ENCODE measurements at regions not wholly inside any gene's neighbourhood (a gene's known extent, or its start where the extent isn't known, plus 50 kb on each side); places are given as distances from the start of the nearest gene placed in this dataset.
"Not testable (repeated sequence)": the region's sequence is repeated elsewhere in the genome, so short reads cannot be mapped to it uniquely, and the experiment has no call there.

DNA sequence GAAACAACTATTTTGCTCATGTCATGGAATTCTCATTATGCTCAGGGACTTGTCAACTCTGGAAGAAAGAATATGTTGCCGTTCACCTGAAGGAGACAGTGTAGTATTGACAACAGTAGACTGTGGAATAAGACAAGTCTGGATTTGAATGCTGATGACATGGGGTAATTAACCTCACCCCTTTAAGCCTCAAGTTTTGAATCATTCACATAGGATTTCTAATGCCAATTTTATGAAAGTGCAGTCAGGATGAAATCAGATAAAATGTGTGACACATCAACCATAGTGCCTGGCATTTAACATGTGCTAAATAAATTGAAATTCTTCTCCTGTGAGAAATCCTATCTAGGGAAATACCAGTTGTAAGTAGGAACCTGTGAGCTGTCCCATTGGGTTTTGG lies 305.8 kb downstream of the KIF20B start:
- H3K27me3 ChIP-seq (ENCODE audit: control insufficient read depth in 1 of 2, insufficient read depth in 2 of 2, low read length in 2 of 2), result no peaks in the 10 kb centered on the region
- no peaks in the 10 kb centered on the region for H3K9me3 ChIP-seq (ENCODE audit: low read length)
- no peak overlapping the region for H3K9ac ChIP-seq (ENCODE audit: insufficient read depth, low read depth, low read length)
- CTCF ChIA-PET (ENCODE audit: low intra/inter-chr PET ratio, low total read pairs), result no interaction called here
- H3K27ac ChIP-seq (ENCODE audit: extremely low read length, insufficient read depth, low read length), result no peak overlapping the region
- H2AFZ ChIP-seq (ENCODE audit: low read length), result no peak overlapping the region
- H3K36me3 ChIP-seq (replicated peaks in 1 of 2; ENCODE audit: control insufficient read depth in 1 of 2, insufficient read depth in 2 of 2, low read length in 2 of 2), result no peaks in the 10 kb centered on the region
- no peak overlapping the region for H3K4me2 ChIP-seq (ENCODE audit: low read depth, low read length)
- DNase-seq (ENCODE audit: low spot score) (no peak), ATAC-seq (no peak), FAIRE-seq (no peak)
- no peak for TF ChIP-seq CENPX (CRISPR knock-in tag; IDR thresholded peaks at IDR 0.05)
- TF ChIP-seq PHF8 (CRISPR knock-in tag; IDR thresholded peaks at IDR 0.05), result no peak
- no peak for TF ChIP-seq MEIS2 (CRISPR knock-in tag; IDR thresholded peaks at IDR 0.05)
- no peak for TF ChIP-seq ISL2 (CRISPR knock-in tag; IDR thresholded peaks at IDR 0.05)
- no peaks in the 10 kb centered on the region for H3K4me1 ChIP-seq (ENCODE audit: insufficient read depth, low read length)
- 3% methylated on average over 1 of the region's 1 CpG for WGBS (ENCODE audit: low lambda C conversion rate)
- POLR2A ChIA-PET, result no interaction called here
- intact Hi-C loops (cut with micrococcal nuclease; ENCODE audit: unreplicated experiment), result no loop called here
- no peaks in the 10 kb centered on the region for H3K79me2 ChIP-seq (ENCODE audit: insufficient read depth, low read length)
- no peak overlapping the region for H3K4me3 ChIP-seq (replicated peaks in 1 of 3; ENCODE audit: insufficient read depth in 1 of 3, low read depth in 2 of 3, low read length in 3 of 3)
- in situ Hi-C loops (cut with HindIII; ENCODE audit: extremely low pct_ligation_motif_present, low pct_unique_long_range_greater_than_20kb), result no loop called here
- no TSS peak for BruUV-seq (replicated peaks)
- H4K20me1 ChIP-seq (ENCODE audit: insufficient read depth, low read length), result no peaks in the 10 kb centered on the region

DNA sequence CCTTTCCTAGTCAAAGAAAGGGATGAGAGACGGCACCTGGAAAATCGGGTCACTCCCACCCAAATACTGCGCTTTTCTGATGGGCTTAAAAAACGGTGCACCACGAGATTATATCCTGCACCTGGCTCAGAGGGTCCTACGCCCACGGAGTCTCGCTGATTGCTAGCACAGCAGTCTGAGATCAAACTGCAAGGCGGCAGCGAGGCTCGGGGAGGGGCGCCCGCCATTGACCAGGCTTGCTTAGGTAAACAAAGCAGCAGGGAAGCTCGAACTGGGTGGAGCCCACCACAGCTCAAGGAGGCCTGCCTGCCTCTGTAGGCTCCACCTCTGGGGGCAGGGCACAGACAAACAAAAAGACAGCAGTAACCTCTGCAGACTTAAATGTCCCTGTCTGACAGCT lies 309.9 kb downstream of the KIF20B start:
- H3K79me2 ChIP-seq (ENCODE audit: insufficient read depth, low read length); H2AFZ ChIP-seq (ENCODE audit: low read length); FAIRE-seq; CTCF ChIA-PET (ENCODE audit: low intra/inter-chr PET ratio, low total read pairs); intact Hi-C loops (cut with micrococcal nuclease; ENCODE audit: unreplicated experiment); H3K4me2 ChIP-seq (ENCODE audit: low read depth, low read length); POLR2A ChIA-PET; H3K36me3 ChIP-seq (replicated peaks in 1 of 2; ENCODE audit: control insufficient read depth in 1 of 2, insufficient read depth in 2 of 2, low read length in 2 of 2); H3K27ac ChIP-seq (ENCODE audit: extremely low read length, insufficient read depth, low read length); BruUV-seq (replicated peaks); ATAC-seq; H3K27me3 ChIP-seq (ENCODE audit: control insufficient read depth in 1 of 2, insufficient read depth in 2 of 2, low read length in 2 of 2); in situ Hi-C loops (cut with HindIII; ENCODE audit: extremely low pct_ligation_motif_present, low pct_unique_long_range_greater_than_20kb); DNase-seq (ENCODE audit: low spot score); H3K4me3 ChIP-seq (replicated peaks in 1 of 3; ENCODE audit: insufficient read depth in 1 of 3, low read depth in 2 of 3, low read length in 3 of 3); H4K20me1 ChIP-seq (ENCODE audit: insufficient read depth, low read length); H3K9ac ChIP-seq (ENCODE audit: insufficient read depth, low read depth, low read length); H3K4me1 ChIP-seq (ENCODE audit: insufficient read depth, low read length); H3K9me3 ChIP-seq (ENCODE audit: low read length): not testable (repeated sequence)
- WGBS (ENCODE audit: low lambda C conversion rate), result no CpG with 5 or more reads among the region's 14 CpGs

DNA sequence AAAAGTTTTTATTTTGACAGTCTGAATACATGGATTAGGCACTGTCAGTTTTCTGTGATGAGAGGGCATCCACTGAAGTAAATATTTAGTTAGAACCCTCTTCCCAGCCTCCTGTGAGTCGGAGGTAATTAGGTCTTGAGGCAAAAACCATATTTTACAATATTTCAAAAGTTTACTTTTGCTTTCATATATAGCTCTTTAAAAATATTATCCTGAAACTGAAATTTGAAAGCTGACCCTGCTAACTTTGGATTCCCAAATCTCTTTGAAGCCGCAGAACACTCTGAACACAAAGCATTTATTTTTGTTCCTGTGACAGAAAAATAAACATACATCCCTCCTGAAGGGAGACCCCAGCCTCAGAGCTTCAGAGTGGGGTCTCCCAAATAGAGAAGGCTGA lies 317.4 kb downstream of the KIF20B start:
- H3K4me3 ChIP-seq (replicated peaks in 1 of 3; ENCODE audit: insufficient read depth in 1 of 3, low read depth in 2 of 3, low read length in 3 of 3), result no peak overlapping the region
- H3K36me3 ChIP-seq (replicated peaks in 1 of 2; ENCODE audit: control insufficient read depth in 1 of 2, insufficient read depth in 2 of 2, low read length in 2 of 2), result no peaks in the 10 kb centered on the region
- H3K4me2 ChIP-seq (ENCODE audit: low read depth, low read length), result no peak overlapping the region
- ChIA-PET CTCF (ENCODE audit: low intra/inter-chr PET ratio, low total read pairs) (no interaction called here), POLR2A (no interaction called here)
- FAIRE-seq, result no peak
- H3K9me3 ChIP-seq (ENCODE audit: low read length), result no peaks in the 10 kb centered on the region
- intact Hi-C loops (cut with micrococcal nuclease; ENCODE audit: unreplicated experiment), result no loop called here
- no peak for ATAC-seq
- H4K20me1 ChIP-seq (ENCODE audit: insufficient read depth, low read length), result no peaks in the 10 kb centered on the region
- WGBS (ENCODE audit: low lambda C conversion rate), result 24% methylated on average over 2 of the region's 2 CpGs
- H2AFZ ChIP-seq (ENCODE audit: low read length), result no peak overlapping the region
- no TSS peak for BruUV-seq (replicated peaks)
- H3K27ac ChIP-seq (ENCODE audit: extremely low read length, insufficient read depth, low read length), result no peak overlapping the region
- in situ Hi-C loops (cut with HindIII; ENCODE audit: extremely low pct_ligation_motif_present, low pct_unique_long_range_greater_than_20kb), result no loop called here
- H3K4me1 ChIP-seq (ENCODE audit: insufficient read depth, low read length), result no peaks in the 10 kb centered on the region
- DNase-seq (ENCODE audit: low spot score), result no peak
- H3K27me3 ChIP-seq (ENCODE audit: control insufficient read depth in 1 of 2, insufficient read depth in 2 of 2, low read length in 2 of 2), result no peaks in the 10 kb centered on the region
- H3K9ac ChIP-seq (ENCODE audit: insufficient read depth, low read depth, low read length), result no peak overlapping the region
- no peaks in the 10 kb centered on the region for H3K79me2 ChIP-seq (ENCODE audit: insufficient read depth, low read length)
- TF ChIP-seq MTF1 (CRISPR knock-in tag; IDR thresholded peaks at IDR 0.05), result no peak
- TF ChIP-seq IKZF4 (CRISPR knock-in tag; IDR thresholded peaks at IDR 0.05; ENCODE audit: borderline replicate concordance, low read depth, not compliant biosample characterization), result no peak
- TF ChIP-seq, protein P1, sequence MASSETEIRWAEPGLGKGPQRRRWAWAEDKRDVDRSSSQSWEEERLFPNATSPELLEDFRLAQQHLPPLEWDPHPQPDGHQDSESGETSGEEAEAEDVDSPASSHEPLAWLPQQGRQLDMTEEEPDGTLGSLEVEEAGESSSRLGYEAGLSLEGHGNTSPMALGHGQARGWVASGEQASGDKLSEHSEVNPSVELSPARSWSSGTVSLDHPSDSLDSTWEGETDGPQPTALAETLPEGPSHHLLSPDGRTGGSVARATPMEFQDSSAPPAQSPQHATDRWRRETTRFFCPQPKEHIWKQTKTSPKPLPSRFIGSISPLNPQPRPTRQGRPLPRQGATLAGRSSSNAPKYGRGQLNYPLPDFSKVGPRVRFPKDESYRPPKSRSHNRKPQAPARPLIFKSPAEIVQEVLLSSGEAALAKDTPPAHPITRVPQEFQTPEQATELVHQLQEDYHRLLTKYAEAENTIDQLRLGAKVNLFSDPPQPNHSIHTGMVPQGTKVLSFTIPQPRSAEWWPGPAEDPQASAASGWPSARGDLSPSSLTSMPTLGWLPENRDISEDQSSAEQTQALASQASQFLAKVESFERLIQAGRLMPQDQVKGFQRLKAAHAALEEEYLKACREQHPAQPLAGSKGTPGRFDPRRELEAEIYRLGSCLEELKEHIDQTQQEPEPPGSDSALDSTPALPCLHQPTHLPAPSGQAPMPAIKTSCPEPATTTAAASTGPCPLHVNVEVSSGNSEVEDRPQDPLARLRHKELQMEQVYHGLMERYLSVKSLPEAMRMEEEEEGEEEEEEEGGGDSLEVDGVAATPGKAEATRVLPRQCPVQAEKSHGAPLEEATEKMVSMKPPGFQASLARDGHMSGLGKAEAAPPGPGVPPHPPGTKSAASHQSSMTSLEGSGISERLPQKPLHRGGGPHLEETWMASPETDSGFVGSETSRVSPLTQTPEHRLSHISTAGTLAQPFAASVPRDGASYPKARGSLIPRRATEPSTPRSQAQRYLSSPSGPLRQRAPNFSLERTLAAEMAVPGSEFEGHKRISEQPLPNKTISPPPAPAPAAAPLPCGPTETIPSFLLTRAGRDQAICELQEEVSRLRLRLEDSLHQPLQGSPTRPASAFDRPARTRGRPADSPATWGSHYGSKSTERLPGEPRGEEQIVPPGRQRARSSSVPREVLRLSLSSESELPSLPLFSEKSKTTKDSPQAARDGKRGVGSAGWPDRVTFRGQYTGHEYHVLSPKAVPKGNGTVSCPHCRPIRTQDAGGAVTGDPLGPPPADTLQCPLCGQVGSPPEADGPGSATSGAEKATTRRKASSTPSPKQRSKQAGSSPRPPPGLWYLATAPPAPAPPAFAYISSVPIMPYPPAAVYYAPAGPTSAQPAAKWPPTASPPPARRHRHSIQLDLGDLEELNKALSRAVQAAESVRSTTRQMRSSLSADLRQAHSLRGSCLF (CRISPR knock-in tag; IDR thresholded peaks at IDR 0.05; ENCODE audit: borderline replicate concordance), result no peak
- no peak for TF ChIP-seq TCF12 (IDR thresholded peaks at IDR 0.05)
- no peak for TF ChIP-seq TCF12 (CRISPR knock-in tag; IDR thresholded peaks at IDR 0.05)

Data from HepG2 (cell line).